Mucosa of rectum (tissue), 2 donors: ENCODE measurements at regions not wholly inside any gene's neighbourhood (a gene's known extent, or its start where the extent isn't known, plus 50 kb on each side); places are given as distances from the start of the nearest gene placed in this dataset.

Source experiments
- H3K27ac ChIP-seq, 2 donors: one replicate each; pipeline ENCODE4 v1.7.0; 2013; ENCODE audit warnings: inconsistent platforms in 2 of 2, low read depth in 2 of 2, low read length in 2 of 2
- H3K27me3 ChIP-seq, 2 donors: one replicate each; pipeline ENCODE4 v1.7.0; 2013; ENCODE audit warnings: low read length in 2 of 2; ENCODE audit not compliant: control insufficient read depth in 2 of 2, insufficient read depth in 2 of 2
- H3K36me3 ChIP-seq, 2 donors: one replicate each; pipeline ENCODE4 v1.7.0; 2013; ENCODE audit warnings: low read length in 2 of 2; ENCODE audit not compliant: control insufficient read depth in 2 of 2, insufficient read depth in 2 of 2
- H3K4me1 ChIP-seq, 2 donors: one replicate each; pipeline ENCODE4 v1.7.0; 2013; ENCODE audit warnings: low read length in 2 of 2, mild to moderate bottlenecking in 1 of 2; ENCODE audit not compliant: control insufficient read depth in 2 of 2, insufficient read depth in 2 of 2
- H3K4me3 ChIP-seq, 2 donors: one replicate each; pipeline ENCODE4 v1.7.0; 2013; ENCODE audit warnings: low read length in 2 of 2
- H3K9ac ChIP-seq, 2 donors: one replicate each; pipeline ENCODE4 v1.7.0; 2013; ENCODE audit warnings: low read length in 2 of 2, low read depth in 1 of 2, mild to moderate bottlenecking in 1 of 2
- H3K9me3 ChIP-seq, 2 donors: one replicate each; pipeline ENCODE4 v1.7.0; 2013; ENCODE audit warnings: low read length in 2 of 2; ENCODE audit not compliant: control insufficient read depth in 2 of 2
- donor health status: healthy.
- donor health status: Normal muscosa, but diverticular disease.

GRCh38 chr7:17472939-17473338, 174.5 kb downstream of the AHR start:
- H3K36me3 ChIP-seq = no peaks in the 10 kb centered on the region

GRCh38 chr7:17474724-17475344, 176.4 kb downstream of the AHR start:
- no peak overlapping the region for H3K27ac ChIP-seq
- no peaks in the 10 kb centered on the region for H3K36me3 ChIP-seq
- no peaks in the 10 kb centered on the region for H3K27me3 ChIP-seq
- H3K9ac ChIP-seq = no peak overlapping the region
- no peaks in the 10 kb centered on the region for H3K9me3 ChIP-seq
- no peak overlapping the region for H3K4me3 ChIP-seq
- H3K4me1 ChIP-seq = no peaks in the 10 kb centered on the region

More at GRCh38 chr7:17472939-17473338, 174.5 kb downstream of the AHR start:
- H3K27me3 ChIP-seq = no peaks in the 10 kb centered on the region
- H3K4me1 ChIP-seq = no peaks in the 10 kb centered on the region
- H3K9ac ChIP-seq = no peak overlapping the region
- H3K9me3 ChIP-seq = no peaks in the 10 kb centered on the region
- no peak overlapping the region for H3K27ac ChIP-seq
- no peak overlapping the region for H3K4me3 ChIP-seq

GRCh38 chr7:17477182-17477581, 178.7 kb downstream of the AHR start:
- Histone ChIP-seq H3K36me3 (no peaks in the 10 kb centered on the region), H3K27ac (no peak overlapping the region), H3K9ac (no peak overlapping the region), H3K4me1 (no peaks in the 10 kb centered on the region), H3K27me3 (no peaks in the 10 kb centered on the region), H3K4me3 (no peak overlapping the region), H3K9me3 (no peaks in the 10 kb centered on the region)

DNA sequence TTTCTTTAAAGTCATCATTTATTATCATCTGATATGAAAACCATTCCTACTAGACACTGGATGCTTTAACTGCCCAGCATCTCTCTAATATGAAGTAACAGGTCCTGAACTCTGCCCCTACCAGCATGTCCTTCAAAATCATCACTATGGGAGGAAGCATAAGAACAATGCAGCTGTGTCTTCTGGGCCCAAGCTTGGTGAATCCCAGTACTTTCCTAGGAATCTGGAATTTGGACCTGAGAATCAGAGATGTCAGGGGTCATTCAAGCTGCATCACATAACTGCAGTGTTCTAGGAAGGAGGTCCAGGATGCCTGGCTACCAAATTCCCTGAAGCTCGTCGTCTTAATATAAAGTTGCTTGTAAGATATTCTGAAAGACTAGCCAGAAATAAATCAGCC, 182.7 kb downstream of the AHR start:
- Histone ChIP-seq H3K27ac (no peak overlapping the region), H3K4me3 (no peak overlapping the region), H3K9me3 (no peaks in the 10 kb centered on the region), H3K36me3 (no peaks in the 10 kb centered on the region), H3K9ac (no peak overlapping the region), H3K27me3 (no peaks in the 10 kb centered on the region), H3K4me1 (no peaks in the 10 kb centered on the region)

DNA sequence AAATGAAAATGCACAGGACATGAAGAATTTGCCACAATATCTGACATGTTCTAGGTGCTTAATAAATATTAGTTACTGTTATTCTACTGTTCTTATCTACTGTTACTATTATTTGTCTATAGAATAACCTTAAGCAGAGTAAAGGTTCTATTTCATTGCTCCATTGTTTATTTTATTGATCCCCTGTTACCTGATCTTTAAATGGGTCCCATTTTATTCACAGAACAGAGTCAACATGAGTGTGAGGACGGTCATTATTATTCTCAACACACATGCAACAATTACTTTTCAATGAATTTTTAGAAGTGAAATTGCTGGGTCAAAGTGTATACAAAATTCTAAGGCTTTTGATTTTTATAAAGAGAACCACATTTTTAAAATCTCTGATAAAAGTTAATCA, 186.9 kb downstream of the AHR start:
- H3K9me3 ChIP-seq = no peaks in the 10 kb centered on the region
- no peaks in the 10 kb centered on the region for H3K27me3 ChIP-seq
- H3K4me1 ChIP-seq = no peaks in the 10 kb centered on the region
- H3K27ac ChIP-seq = no peak overlapping the region
- no peak overlapping the region for H3K9ac ChIP-seq
- no peak overlapping the region for H3K4me3 ChIP-seq
- no peaks in the 10 kb centered on the region for H3K36me3 ChIP-seq

- Histone ChIP-seq H3K27ac (no peak overlapping the region), H3K9ac (no peak overlapping the region), H3K4me1 (no peaks in the 10 kb centered on the region), H3K9me3 (no peaks in the 10 kb centered on the region), H3K36me3 (no peaks in the 10 kb centered on the region), H3K27me3 (no peaks in the 10 kb centered on the region), H3K4me3 (no peak overlapping the region)
Observed at GRCh38 chr7:17485904-17486303, 187.5 kb downstream of the AHR start.

- Histone ChIP-seq H3K4me3 (no peak overlapping the region), H3K27ac (no peak overlapping the region), H3K27me3 (no peaks in the 10 kb centered on the region), H3K4me1 (no peaks in the 10 kb centered on the region), H3K9ac (no peak overlapping the region), H3K9me3 (no peaks in the 10 kb centered on the region), H3K36me3 (no peaks in the 10 kb centered on the region)
Observed at GRCh38 chr7:17486835-17487234, 188.4 kb downstream of the AHR start.

DNA sequence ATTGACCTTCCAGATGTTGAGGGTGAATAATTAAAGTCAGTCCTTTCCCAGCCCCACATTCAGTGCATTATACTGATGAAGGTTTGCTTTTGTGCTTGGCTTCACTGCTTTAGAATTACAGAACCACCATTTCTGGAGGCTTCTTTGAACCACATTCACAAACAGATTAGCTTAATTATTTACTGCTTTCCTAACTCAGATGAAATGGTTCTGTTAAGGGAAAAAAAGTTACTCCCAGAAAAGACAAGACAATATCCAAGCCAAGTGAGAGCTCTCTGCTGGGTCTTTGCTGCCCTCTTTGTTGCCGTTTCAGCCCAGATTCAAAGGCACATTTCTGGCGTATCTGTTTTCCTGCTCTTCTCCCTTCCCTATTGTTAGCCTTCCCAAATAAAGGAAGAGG, 188.9 kb downstream of the AHR start:
- no peak overlapping the region for H3K4me3 ChIP-seq
- no peak overlapping the region for H3K9ac ChIP-seq
- H3K36me3 ChIP-seq = no peaks in the 10 kb centered on the region
- no peaks in the 10 kb centered on the region for H3K27me3 ChIP-seq
- no peaks in the 10 kb centered on the region for H3K4me1 ChIP-seq
- H3K27ac ChIP-seq = no peak overlapping the region
- H3K9me3 ChIP-seq = no peaks in the 10 kb centered on the region

DNA sequence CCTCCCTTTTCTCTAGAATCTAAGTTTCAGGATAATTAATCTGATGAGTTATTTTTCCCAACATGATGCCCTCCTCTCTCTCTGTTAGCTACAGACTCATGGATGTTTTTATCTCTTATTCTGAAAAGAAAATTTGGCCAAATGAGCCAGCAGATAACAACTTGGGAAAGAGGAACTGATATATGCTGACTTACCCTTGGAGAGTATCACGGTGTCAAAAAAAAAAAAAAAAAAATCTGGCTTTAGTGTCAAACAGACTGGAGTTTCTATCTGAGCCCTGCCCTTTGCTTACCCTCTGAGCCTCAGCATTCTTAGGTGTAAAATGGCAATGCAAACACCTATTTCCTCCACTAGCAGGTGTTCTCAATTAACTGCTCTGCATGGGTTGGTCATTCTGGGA, 190.4 kb downstream of the AHR start:
- H3K27me3 ChIP-seq = no peaks in the 10 kb centered on the region
- H3K4me3 ChIP-seq = no peak overlapping the region
- no peaks in the 10 kb centered on the region for H3K4me1 ChIP-seq
- no peak overlapping the region for H3K9ac ChIP-seq
- no peak overlapping the region for H3K27ac ChIP-seq
- no peaks in the 10 kb centered on the region for H3K36me3 ChIP-seq
- no peaks in the 10 kb centered on the region for H3K9me3 ChIP-seq

DNA sequence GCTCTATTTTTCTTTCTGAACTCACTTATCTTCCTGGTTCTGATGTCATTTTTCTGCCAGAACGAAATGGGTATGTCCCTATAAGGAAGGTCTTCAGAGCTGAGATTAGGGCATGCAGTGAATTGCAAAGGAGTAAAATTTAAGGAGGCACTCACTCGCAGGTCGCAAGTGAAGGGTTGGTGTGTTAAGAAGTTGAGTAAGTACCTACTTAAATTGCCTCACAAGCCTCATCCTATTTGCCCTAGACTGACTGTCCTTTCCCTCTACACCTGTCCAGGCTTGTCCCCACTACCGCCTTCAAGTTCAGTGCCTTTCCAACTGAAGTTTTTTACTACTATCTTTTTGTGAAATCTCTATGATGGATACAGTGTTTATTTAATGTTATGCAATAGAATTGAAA, 191.5 kb downstream of the AHR start:
- no peaks in the 10 kb centered on the region for H3K9me3 ChIP-seq
- no peaks in the 10 kb centered on the region for H3K4me1 ChIP-seq
- no peaks in the 10 kb centered on the region for H3K27me3 ChIP-seq
- H3K36me3 ChIP-seq = no peaks in the 10 kb centered on the region
- H3K9ac ChIP-seq = no peak overlapping the region
- no peak overlapping the region for H3K27ac ChIP-seq
- no peak overlapping the region for H3K4me3 ChIP-seq

- Histone ChIP-seq H3K27ac (no peak overlapping the region), H3K36me3 (no peaks in the 10 kb centered on the region), H3K4me3 (no peak overlapping the region), H3K9me3 (no peaks in the 10 kb centered on the region), H3K9ac (no peak overlapping the region), H3K4me1 (peaks cover 0 to 2% of the 10 kb centered on the region in 2 donors), H3K27me3 (no peaks in the 10 kb centered on the region)
Observed at GRCh38 chr7:17490825-17491224, 192.4 kb downstream of the AHR start.
